Activated CD4-positive, alpha-beta T cell treated with anti-CD3 and anti-CD28 coated beads for 1 hour (primary cell): ENCODE measurements at regions not wholly inside any gene's neighbourhood (a gene's known extent, or its start where the extent isn't known, plus 50 kb on each side); places are given as distances from the start of the nearest gene placed in this dataset.
"Not testable (repeated sequence)": the region's sequence is repeated elsewhere in the genome, so short reads cannot be mapped to it uniquely, and the experiment has no call there.

ENCODE experiments used
- DNase-seq: peaks from one replicate; pipeline ENCODE4 v3.0.0-alpha.2; 2020

DNA sequence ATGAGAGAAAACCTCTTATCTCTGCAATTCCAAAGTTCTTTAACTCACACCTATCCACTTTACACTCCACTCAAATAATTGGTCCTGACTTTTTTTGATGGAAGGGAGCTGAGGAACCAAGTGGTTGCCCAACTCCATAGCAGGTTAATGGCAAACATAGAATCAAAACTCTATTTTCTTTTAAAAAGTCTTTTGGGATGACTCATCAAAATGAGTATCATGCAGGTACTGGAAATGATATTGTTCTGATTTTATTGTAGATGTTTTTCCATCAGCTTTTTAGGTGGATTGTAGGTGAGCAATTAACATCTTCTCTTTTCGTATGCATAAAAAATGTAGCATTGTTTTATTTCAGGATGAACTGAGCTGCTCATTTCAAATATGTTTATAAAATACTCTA is 239.5 kb downstream of the SATB1 start:
- no peak for DNase-seq

DNA sequence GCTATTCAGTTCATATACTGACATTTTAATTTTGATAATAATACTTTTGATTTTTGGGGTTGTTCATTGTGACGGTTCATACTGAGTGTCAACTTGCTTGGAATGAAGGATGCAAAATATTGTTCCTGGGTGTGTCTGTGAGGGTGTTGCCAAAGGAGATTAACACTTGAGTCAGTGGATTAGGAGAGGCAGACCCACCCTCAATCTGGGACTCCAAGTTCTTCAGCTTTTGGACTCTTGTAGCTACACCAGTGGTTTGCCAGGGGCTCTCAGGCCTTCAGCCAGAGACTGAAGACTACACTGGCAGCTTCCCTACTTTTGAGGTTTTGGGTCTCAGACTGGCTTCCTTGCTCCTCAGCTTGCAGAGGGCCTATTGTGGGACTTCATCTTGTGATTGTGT is 242.2 kb downstream of the SATB1 start:
- DNase-seq, result not testable (repeated sequence)

DNA sequence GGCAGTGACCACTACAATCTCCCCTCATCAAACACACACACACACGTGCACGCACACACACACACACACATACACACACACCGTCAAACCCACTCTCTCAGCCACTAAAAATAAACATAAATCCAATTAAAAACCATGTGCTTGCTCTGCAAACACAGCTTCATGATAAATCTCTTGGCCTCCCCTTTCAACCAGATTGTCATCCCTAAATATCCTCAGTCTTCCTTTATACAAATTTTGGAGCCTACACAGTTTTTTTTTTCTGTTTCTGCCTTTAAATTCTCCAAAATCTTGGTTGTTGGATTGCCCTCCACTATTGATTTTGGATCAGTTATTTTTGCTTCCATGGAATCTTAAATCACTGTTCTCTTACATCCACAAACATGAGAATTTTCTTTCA is 245.6 kb downstream of the SATB1 start:
- DNase-seq, result no peak

DNA sequence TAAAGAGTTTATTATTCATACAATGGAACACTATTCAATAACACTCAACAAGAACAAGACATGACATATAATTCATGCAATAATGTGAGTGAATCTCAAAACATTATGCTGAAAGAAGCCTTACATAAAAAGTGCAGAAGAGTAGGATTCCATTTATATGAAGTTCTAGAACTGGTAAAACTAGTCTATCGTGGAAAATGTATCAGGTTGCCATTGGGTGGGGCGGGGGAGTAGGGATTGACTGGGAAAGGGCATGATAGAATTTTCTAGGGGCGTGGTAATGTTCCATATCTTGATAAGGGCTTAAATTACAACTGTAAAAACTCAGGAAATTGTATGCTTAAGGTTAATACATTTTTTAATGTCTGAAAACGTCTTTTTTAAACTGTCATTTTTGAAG is 247.9 kb downstream of the SATB1 start:
- no peak for DNase-seq

DNA sequence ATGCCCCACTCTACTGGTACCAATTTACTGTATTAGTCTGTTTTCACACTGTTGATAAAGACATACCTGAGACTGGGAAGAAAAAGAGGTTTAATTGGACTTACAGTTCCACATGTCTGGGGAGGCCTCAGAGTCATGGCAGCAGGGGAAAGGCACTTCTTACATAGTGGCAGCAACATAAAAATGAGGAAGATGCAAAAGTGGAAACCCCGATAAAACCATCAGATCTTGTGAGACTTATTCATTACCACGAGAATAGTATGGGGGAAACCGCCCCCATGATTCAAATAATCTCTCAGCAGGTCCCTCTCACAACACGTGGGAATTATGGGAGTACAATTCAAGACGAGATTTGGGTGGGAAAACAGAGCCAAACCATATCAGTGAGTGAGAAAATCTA is 251.2 kb downstream of the SATB1 start:
- not testable (repeated sequence) for DNase-seq

DNA sequence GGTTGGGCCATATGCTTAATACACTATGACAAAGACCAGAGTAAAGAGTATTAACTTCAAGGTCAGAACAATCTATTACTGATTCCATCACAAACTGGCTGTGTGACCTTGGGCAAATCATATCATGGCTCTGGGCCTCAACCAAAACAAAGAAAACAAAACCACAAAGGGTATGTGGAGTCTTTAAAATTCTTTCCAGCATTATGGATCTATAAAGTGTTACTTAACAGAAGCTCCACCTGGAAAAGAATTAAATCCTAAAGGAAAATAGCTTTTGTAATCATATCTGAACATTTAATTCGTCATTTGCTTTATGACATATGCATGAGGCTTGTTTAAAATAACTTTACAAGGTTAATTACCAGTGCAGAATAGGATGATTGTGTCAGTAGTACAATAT is 265.5 kb downstream of the SATB1 start:
- DNase-seq, result no peak

DNA sequence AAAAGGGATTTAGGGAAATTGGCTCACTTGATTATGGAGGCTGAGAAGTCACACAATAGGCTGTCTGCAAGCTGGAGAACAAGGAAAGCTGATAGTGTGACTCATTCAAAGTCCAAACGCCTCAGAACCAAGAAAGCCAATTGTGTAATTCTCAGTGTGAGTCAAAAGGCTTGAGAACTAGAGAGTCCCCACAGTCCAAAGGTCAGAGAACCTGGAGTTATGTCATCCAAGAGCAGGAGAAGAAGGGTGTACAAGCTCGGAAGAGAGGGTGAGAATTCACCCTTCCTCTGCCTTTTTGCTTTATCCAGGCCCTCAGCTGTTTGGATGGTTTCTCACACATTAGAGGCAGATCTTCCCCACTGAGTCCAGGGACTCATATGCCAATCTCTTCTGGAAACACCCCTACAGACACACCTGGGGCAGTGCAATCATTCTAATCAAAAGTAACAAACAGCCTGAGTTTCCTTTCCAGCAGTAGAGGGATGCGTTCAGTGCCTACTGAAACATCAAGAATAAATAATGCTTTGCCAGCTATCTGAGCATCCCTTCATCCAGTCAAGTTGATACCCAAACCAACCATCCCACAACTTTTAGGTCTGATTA is 271.5 kb downstream of the SATB1 start:
- no peak for DNase-seq

DNA sequence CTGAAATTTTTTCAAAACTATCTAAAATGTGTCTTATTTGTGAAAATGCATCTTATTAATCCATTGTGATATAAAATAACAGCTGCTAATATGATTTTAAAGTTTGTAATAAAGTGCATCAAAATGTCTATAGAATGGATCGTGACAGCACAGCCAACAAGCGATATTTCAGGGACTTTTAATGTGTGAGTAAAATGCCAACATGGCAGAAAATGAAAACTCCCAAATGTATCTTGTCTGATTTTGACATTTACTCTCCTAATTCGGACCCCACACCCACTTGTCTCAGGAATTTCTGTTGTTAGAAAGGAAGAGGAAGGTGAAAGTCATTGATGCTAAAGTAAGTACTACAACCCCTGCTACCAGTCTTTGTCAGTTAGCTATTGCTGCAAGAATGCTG is 273.9 kb downstream of the SATB1 start:
- no peak for DNase-seq

DNA sequence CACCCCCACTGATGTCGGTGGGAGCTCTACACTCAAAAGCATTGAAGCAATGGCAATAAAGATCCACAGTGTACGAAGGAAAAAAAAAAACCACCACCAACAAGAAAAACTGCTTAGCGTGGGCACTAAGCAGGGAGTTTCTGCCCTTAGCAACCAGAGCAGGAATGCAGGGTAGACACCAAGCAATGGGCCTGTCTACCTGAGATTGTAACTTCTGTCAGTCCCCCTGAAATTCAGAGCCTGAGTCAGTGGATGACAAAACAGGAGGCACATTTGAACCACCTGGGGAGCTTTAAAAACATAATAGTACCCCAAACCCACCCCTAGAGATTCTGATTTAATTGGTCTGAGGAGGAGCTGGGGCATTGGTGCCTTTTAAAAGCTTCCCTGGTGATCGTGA is 275.2 kb downstream of the SATB1 start:
- DNase-seq, result no peak

DNA sequence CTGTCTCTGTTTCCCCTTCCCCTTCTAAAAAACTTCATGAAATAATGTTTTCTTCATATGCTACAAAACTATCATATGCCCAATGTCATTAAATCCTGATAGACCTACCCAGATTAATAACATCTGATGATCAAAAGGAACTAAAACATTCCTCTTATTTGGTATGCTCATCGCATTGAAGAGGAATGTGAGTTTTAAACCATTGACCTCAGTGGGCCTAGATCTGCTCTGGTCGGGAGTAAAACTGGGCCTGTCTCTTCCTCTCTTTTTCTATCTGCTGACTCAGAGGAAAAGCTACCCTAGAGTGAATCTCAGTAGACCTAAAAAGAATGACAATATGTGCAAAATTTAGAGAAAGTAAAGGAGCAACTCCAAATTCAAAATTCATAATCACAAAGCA is 275.8 kb downstream of the SATB1 start:
- DNase-seq, result no peak

DNA sequence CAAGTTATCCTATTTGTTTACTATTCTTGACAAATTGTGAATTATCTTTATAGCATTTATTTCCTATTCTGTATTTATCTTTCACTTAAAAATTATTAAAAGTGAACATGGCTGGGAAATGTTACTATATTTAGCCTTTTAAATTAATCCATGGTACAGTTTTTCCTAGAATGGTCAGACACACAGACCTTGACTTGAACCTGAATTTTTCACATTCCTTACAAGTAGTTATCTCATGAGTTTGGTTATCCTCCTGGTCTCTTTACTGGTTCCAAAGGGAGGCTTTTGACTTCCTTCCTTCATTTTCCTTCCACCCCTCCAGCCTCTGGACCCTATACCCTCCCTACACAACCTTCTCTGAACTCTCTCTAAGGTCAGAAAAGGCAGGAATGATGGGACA is 280.6 kb downstream of the SATB1 start:
- no peak for DNase-seq

DNA sequence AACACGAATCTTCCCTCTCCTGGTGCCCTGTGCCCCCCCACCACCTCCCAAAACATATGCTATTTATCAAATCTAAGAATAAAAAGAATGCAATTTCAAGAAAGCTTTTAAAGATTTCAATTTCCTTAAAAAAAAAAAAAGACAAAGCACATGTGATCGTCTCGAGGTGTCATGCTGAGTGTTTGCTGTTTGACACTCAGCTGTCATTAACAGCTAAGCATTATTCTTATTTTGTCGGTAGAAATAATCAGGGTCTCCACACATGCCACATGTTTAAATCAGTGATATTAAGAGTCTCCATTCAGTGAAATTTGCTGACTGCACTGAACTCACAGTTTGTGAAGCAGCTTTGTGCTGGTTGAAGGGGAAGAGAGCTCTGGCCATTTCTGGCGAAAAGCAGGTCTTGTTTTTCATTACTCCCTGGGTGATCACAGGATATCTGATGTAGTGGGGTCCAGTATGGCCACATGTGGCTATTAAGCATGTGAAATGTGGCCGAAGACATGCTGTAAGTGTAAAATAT is 281.8 kb downstream of the SATB1 start:
- no peak for DNase-seq

DNA sequence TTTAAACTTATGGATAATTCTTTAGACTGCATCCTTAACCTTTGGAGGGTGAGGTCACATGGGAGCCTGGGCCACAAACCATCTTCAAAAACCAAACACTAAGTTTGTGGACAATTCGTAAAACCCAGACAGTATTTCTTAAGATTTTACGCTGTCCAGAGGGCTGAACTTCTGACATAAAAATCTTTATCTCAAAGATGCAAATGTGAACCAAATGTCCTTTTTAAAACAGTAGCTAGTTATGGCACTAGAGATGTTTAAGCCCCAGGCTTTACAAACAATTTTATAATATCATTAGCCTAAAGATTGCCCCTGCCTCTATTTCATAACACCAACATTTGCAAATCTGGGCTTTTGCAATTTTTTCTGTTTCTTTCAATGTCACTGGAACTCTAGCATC is 287.2 kb downstream of the SATB1 start:
- DNase-seq, result no peak

DNA sequence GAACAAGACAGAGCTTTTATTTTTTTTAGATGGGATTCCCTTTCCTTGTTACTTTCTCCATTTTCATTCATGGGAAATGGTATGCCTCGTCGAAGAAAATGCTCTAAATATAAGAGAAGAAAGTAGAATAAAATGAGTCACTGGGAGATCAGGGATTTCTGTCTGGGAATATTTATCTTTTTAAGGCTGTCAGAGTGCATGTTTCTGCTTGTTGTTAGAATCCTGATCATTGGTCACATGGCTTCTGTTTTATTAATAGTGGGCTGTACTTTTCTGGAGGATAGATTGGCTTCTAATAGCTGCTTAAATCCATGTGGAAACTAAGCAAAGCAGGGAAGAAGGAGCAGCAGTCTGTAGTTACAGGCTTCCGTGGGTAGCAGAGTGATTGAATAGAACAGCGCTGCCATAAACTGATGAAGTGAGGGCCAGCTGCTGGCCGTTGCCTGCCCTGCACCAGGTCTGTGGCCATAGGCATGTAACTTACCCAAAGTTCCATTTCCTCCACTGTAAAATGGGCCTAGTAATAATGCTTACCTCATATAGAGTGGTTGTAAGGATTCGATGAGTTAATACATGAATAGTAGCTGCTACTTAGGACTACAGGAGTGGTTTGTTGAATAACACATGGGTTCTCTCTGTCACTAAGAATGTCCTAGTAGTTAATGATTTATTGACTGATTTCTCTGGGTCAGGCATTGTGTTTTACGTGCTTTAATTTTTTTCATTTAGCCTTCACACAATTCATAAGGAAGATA is 289.9 kb downstream of the SATB1 start:
- no peak for DNase-seq

DNA sequence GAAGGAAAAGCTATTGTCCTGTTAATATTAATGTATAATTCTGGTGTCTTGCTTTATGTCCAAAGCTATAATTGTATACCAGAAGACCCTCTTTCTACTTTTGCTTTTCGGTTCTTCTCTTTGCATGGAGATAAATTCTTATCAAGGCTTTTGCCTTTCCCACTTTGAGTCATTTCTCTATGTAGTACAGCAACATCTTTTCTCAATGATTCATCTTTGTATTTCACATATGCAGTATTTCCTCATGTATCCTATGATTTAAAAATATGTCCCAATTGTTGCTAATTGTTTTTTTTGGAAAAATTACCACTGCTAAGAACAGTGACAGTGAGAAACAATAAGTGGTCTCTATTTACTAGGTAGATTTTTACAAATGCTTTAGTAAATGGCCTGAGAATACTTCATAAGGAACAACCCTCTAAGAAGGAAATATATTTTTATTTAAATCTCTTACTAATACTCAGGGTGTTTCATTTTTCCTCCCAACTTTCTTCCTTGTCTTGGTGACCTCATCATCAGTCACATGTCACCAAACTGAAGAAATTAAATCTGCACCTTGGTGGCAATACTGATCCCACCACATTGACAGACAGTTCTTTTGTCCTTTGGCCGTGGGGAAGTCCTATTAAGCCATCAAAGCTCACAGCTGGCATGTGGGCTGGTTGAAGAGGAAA is 290.6 kb downstream of the SATB1 start:
- no peak for DNase-seq

DNA sequence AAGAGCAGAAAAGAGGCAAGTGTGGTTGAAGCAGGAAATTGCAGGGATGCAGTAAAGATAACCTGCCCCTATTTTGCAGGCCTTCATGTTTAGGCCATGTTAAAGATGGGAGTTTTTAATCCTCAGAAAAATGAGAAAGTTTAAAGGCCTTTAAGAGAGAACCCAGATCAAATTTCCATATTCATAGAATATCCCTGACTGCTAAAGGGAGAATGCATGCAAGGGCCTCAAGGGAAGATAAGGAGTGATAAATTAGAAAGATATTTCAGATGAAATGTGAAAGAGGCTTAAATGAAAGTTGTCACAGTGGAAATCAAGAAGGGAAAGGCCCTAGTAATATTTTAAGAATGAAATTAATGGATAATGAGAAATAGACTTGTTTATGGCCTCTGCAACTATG is 292.1 kb downstream of the SATB1 start:
- no peak for DNase-seq

DNA sequence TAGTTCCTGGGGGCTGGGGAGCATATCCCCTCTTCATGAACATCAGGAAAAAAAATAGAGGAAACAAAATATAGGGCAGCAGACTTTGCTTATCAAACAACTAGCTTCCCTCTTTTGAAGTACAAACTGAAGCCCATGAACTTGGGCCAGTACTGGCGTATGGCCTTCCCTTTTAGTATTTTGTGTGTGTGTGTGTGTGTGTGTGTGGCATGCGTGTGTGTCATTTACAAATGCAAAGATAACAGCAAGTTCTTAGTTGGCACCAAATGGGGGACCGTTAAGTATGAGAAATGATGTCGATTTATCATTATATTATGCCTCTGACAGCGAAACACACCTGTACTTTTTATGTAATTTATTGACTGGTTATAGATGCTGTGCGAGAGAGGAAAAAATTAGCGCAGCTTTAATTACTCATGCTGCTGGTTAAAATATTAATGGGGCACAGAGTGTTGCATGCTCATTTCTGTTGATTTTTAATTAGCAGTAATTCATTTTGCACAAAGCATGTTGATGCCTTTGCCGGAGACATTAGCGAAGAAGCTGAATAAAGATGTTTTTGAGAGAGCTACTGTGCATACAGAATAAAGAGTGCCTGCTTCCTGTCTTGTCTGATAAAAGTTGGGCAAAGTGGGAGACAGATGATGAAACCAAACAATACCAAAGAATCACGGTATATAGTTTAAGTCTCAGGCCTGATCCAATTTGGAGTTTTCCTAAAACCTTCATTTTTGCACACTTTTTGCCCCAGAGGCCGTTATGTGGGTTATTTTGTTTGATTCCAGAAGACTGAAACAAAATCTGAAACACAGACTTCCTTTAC is 297.1 kb downstream of the SATB1 start:
- DNase-seq, result no peak

DNA sequence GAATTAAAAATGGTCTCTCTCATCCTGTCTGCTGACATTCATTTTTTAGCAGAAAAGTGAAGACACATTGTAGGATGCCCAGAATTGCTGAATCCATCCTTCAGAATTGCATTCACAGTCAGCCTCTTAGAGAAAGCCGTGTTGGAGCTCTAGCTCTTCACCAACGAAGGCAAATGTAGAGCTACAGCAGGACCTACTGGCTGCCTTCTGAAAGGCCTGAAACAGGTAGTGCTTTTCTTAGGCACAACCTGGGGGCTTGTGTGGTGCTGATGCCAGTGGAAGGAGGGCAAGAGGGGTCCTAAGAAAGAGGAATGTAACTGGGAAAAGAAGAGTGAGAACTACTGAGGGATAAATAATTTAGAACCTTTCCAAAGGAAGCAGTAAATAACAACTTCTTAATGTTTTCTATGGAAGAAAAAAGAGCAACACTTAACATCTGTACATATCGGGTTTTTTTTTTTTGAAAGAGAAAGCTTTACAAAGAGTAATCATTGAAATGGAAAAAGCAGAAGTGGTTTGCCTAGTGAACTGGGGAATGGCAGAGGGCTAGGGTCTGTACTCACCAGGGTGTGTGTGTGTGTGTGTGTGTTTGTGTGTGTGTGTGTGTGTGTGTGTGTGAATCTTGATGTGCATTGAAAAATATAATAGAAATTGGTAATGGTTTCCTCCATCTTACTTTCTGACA is 297.8 kb downstream of the SATB1 start:
- DNase-seq, result no peak

DNA sequence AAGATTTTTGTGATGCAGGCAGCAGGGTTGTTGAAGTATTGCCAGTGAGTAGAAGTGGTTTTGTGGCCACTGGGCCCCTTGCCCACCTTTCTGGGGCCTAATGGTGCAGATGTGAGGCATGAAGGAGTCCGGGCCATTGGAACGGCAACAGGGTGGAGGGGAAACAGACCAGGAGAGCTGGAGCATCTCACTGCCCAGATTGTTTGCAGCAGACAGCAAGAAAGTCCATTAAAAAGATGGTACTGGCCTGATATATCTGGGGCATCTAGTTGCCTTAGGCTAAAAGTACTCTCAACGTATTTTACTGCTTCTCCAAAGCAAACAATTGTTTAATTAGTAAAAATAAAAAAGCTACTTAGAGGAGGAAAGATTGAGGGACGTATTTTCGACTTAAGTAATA is 298.4 kb downstream of the SATB1 start:
- DNase-seq, result no peak

DNA sequence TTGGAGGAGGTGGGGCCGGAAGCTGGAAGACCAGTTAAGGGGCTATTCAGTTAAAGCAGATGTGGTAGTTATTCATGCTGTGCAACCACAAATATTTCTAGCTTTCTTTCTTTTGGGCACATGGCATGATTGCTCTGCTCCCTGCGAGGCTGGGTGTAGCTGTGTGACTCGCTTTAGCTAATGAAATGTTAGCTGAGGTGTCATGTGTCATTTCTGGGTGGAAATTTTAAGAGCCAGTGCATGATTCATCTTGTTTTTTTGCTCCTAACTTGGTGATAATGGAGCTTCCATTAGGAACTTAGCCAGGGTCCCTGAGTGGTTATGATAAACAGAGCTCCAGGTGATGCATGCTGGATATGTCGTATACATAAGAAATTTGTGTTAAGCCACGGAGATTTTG is 300.6 kb downstream of the SATB1 start:
- no peak for DNase-seq

DNA sequence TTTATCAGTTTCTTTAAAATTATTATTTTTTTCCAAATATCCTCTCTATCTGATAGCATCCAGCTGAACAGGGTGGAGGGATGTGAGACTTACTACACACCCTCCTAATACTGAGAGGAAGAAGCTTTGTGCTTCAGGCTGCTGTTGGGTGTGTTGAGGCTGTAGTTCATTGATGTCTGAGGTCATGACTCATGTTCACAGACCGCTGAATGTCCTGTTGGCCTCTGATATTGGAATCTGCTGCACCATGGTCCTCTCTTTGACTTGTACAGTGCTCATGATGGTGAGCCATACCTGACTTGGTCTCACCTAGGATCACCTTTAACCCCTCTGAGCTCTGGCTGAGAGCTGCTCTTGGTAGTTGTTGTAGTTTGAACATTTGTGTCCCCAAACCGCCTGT is 302.9 kb downstream of the SATB1 start:
- no peak for DNase-seq

DNA sequence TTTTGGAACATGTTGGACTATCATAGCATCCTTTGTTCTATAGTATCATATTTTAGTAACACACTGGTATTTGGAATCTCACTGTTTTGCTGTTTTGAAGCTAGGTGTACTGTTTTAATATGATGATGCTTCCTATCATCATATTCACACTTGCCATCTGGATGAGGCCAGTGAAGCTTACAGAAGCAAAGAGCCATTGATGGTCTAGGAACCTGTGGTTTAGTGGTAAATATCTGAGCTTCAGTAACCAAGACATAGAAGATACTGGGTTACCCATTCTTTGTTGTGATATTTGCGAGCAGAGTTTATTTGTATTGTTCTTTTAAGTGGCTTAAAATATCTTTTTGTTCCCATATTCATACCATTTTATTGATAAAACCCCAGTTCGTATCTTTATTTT is 304.1 kb downstream of the SATB1 start:
- DNase-seq, result no peak

DNA sequence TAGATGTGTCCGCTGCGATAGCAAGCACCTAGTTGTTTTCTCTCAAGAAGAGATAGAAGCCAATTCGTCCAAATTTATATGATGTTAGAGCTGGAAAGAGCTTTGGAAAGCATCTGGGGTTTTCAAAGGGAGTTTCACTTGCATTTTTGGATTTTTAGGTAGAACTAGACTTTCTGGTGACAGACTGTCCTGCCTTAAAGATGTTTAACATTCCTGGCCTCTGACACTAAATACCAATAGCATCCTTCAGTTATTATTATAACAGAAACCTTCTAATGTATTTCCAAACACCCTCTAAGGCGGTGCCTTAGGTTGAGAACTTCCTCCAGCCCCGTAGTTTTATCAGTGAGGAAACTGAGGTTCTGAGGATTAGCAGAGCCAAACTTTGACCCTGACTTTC is 305.3 kb downstream of the SATB1 start:
- DNase-seq, result no peak
